ENCODE measurements at regions not wholly inside any gene's neighbourhood (a gene's known extent, or its start where the extent isn't known, plus 50 kb on each side); places are given as distances from the start of the nearest gene placed in this dataset.

GRCh38 chr4:32254216-32254615, 1534.0 kb downstream of the PCDH7 start:
- DNase-seq (ENCODE audit: low spot score) = no peak
- H3K36me3 Mint-ChIP-seq = no peaks in the 10 kb centered on the region

GRCh38 chr4:32258986-32259385, 1538.8 kb downstream of the PCDH7 start:
- no peaks in the 10 kb centered on the region for H3K4me1 Mint-ChIP-seq
- no peak overlapping the region for H3K4me3 ChIP-seq
- H3F3A ChIP-seq (ENCODE audit: low read depth) = no peaks in the 10 kb centered on the region
- no peaks in the 10 kb centered on the region for H3K27me3 ChIP-seq
- no peak overlapping the region for H2AFZ ChIP-seq (replicated peaks)
- no peaks in the 10 kb centered on the region for H3K36me3 ChIP-seq
- H3K4me1 ChIP-seq = peaks cover 6% of the 10 kb centered on the region
- no peak overlapping the region for H3K9ac ChIP-seq
- H3K36me3 Mint-ChIP-seq = no peaks in the 10 kb centered on the region
- no peaks in the 10 kb centered on the region for H4K20me1 ChIP-seq (ENCODE audit: low read depth)
- DNase-seq (ENCODE audit: low spot score) = no peak
- no peaks in the 10 kb centered on the region for H3K9me3 Mint-ChIP-seq
- no peak overlapping the region for H3K27ac Mint-ChIP-seq
- no peaks in the 10 kb centered on the region for H3K79me2 ChIP-seq (ENCODE audit: low read depth)
- no peaks in the 10 kb centered on the region for H3K27me3 Mint-ChIP-seq (ENCODE audit: insufficient read depth, low read depth)
- TF ChIP-seq EZH2phosphoT487 (IDR thresholded peaks at IDR 0.05) (no peak), EZH2 (IDR thresholded peaks at IDR 0.05) (no peak), CTCF (IDR thresholded peaks at IDR 0.05) (no peak)
- H3K9me3 ChIP-seq (ENCODE audit: low read depth) = no peaks in the 10 kb centered on the region
- no peak overlapping the region for H3K4me2 ChIP-seq
- H3K4me3 Mint-ChIP-seq = no peak overlapping the region
- no peak overlapping the region for H3K27ac ChIP-seq

More at GRCh38 chr4:32254216-32254615, 1534.0 kb downstream of the PCDH7 start:
- Histone ChIP-seq H3K36me3 (no peaks in the 10 kb centered on the region), H3K9ac (no peak overlapping the region), H3K4me1 (no peaks in the 10 kb centered on the region), H3K4me3 (no peak overlapping the region), H3K27me3 (no peaks in the 10 kb centered on the region), H3K79me2 (ENCODE audit: low read depth) (no peaks in the 10 kb centered on the region), H4K20me1 (ENCODE audit: low read depth) (no peaks in the 10 kb centered on the region), H3K4me2 (no peak overlapping the region), H3K27ac (no peak overlapping the region), H2AFZ (replicated peaks) (peak overlapping the region; percentile 35), H3K9me3 (ENCODE audit: low read depth) (no peaks in the 10 kb centered on the region), H3F3A (ENCODE audit: low read depth) (no peaks in the 10 kb centered on the region)
- Mint-ChIP-seq H3K9me3 (no peaks in the 10 kb centered on the region), H3K27ac (no peak overlapping the region), H3K4me3 (no peak overlapping the region), H3K27me3 (ENCODE audit: insufficient read depth, low read depth) (no peaks in the 10 kb centered on the region), H3K4me1 (no peaks in the 10 kb centered on the region)
- no peak for TF ChIP-seq CTCF (IDR thresholded peaks at IDR 0.05)
- no peak for TF ChIP-seq EZH2 (IDR thresholded peaks at IDR 0.05)
- TF ChIP-seq EZH2phosphoT487 (IDR thresholded peaks at IDR 0.05) = no peak

GRCh38 chr4:32261196-32261595, 1541.0 kb downstream of the PCDH7 start:
- no peaks in the 10 kb centered on the region for H3F3A ChIP-seq (ENCODE audit: low read depth)
- no peaks in the 10 kb centered on the region for H3K9me3 ChIP-seq (ENCODE audit: low read depth)
- DNase-seq (ENCODE audit: low spot score) = peak; percentile 36
- H3K36me3 ChIP-seq = no peaks in the 10 kb centered on the region
- no peak overlapping the region for H3K9ac ChIP-seq
- no peaks in the 10 kb centered on the region for H3K9me3 Mint-ChIP-seq
- no peak overlapping the region for H3K4me2 ChIP-seq
- peaks cover 6% of the 10 kb centered on the region for H3K4me1 ChIP-seq
- no peaks in the 10 kb centered on the region for H3K79me2 ChIP-seq (ENCODE audit: low read depth)
- no peaks in the 10 kb centered on the region for H3K36me3 Mint-ChIP-seq
- H3K4me3 Mint-ChIP-seq = no peak overlapping the region
- TF ChIP-seq CTCF (IDR thresholded peaks at IDR 0.05) = no peak
- TF ChIP-seq EZH2phosphoT487 (IDR thresholded peaks at IDR 0.05) = no peak
- TF ChIP-seq EZH2 (IDR thresholded peaks at IDR 0.05) = no peak
- no peak overlapping the region for H2AFZ ChIP-seq (replicated peaks)
- no peaks in the 10 kb centered on the region for H4K20me1 ChIP-seq (ENCODE audit: low read depth)
- H3K4me1 Mint-ChIP-seq = no peaks in the 10 kb centered on the region
- no peaks in the 10 kb centered on the region for H3K27me3 Mint-ChIP-seq (ENCODE audit: insufficient read depth, low read depth)
- no peaks in the 10 kb centered on the region for H3K27me3 ChIP-seq
- H3K4me3 ChIP-seq = no peak overlapping the region
- H3K27ac ChIP-seq = no peak overlapping the region
- H3K27ac Mint-ChIP-seq = no peak overlapping the region

Measured in neural progenitor cell (in vitro differentiated cells).